Thoracic aorta (tissue), 2 donors: ENCODE measurements at regions not wholly inside any gene's neighbourhood (a gene's known extent, or its start where the extent isn't known, plus 50 kb on each side); places are given as distances from the start of the nearest gene placed in this dataset.

Experiments used
- ATAC-seq: fragments of 150-250 bp; one replicate; pipeline ENCODE4 v1.8.0; 2017; ENCODE audit warnings: low read depth; ENCODE audit not compliant: insufficient number of reproducible peaks, low FRiP score
- DNase-seq: peaks from one replicate; pipeline ENCODE4 v3.0.0-alpha.2; 2020; ENCODE audit warnings: low spot score
- H3K27ac ChIP-seq, 2 donors: fragments of 200-600 bp; sonication (generic); 1 replicate in 1 of 2; 2 replicates in 1 of 2; pipeline ENCODE4 v1.5.1; 2016; ENCODE audit warnings: mild to moderate bottlenecking in 2 of 2, moderate library complexity in 2 of 2
- H3K27me3 ChIP-seq: fragments of 200-600 bp; sonication (generic); replicated peaks from 2 replicates; pipeline ENCODE4 v1.6.0; 2016; ENCODE audit warnings: mild to moderate bottlenecking; ENCODE audit not compliant: insufficient read depth
- H3K36me3 ChIP-seq: fragments of 200-600 bp; sonication (generic); one replicate; pipeline ENCODE4 v1.5.1; 2016
- H3K4me1 ChIP-seq, 2 donors: fragments of 200-600 bp; sonication (generic); 1 replicate in 1 of 2; 2 replicates in 1 of 2; pipeline versions ENCODE4 v1.5.1 to v1.6.0; 2016; ENCODE audit warnings: low read depth in 2 of 2, mild to moderate bottlenecking in 1 of 2; ENCODE audit not compliant: control insufficient read depth in 1 of 2
- H3K4me3 ChIP-seq: fragments of 200-600 bp; sonication (generic); 2 replicates; pipeline ENCODE4 v1.5.1; 2016; ENCODE audit warnings: mild to moderate bottlenecking
- H3K9me3 ChIP-seq: fragments of 200-600 bp; sonication (generic); 2 replicates; pipeline ENCODE4 v1.5.1; 2016
- CTCF ChIP-seq: fragments of 200-600 bp; sonication (generic); IDR thresholded peaks from one replicate; pipeline ENCODE4 v1.5.1; 2019; ENCODE audit warnings: antibody characterized with exemption

GRCh38 chr6:104284872-104285271, 574.8 kb downstream of the HACE1 start:
- Histone ChIP-seq H3K27me3 (no peaks in the 10 kb centered on the region), H3K9me3 (no peaks in the 10 kb centered on the region), H3K36me3 (no peaks in the 10 kb centered on the region), H3K4me1 (peaks cover 3 to 7% of the 10 kb centered on the region in 2 donors), H3K4me3 (no peak overlapping the region), H3K27ac (no peak overlapping the region)
- no peak for DNase-seq
- no peak for ATAC-seq
- no peak for TF ChIP-seq CTCF

- Histone ChIP-seq H3K27me3 (no peaks in the 10 kb centered on the region), H3K4me1 (peaks cover 3 to 7% of the 10 kb centered on the region in 2 donors), H3K9me3 (no peaks in the 10 kb centered on the region), H3K27ac (no peak overlapping the region), H3K36me3 (no peaks in the 10 kb centered on the region), H3K4me3 (no peak overlapping the region)
- DNase-seq (no peak), ATAC-seq (no peak)
- no peak for TF ChIP-seq CTCF
Observed at GRCh38 chr6:104282581-104282980, 577.1 kb downstream of the HACE1 start.

- H3K27me3 ChIP-seq: no peaks in the 10 kb centered on the region
- H3K4me1 ChIP-seq: peaks cover 1 to 3% of the 10 kb centered on the region in 2 donors
- H3K36me3 ChIP-seq: no peaks in the 10 kb centered on the region
- H3K27ac ChIP-seq: no peak overlapping the region
- no peak overlapping the region for H3K4me3 ChIP-seq
- ATAC-seq (no peak), DNase-seq (no peak)
- TF ChIP-seq CTCF: no peak
- no peaks in the 10 kb centered on the region for H3K9me3 ChIP-seq
Observed at GRCh38 chr6:104281370-104281769, 578.3 kb downstream of the HACE1 start.

- no peak overlapping the region for H3K27ac ChIP-seq
- no peaks in the 10 kb centered on the region for H3K4me1 ChIP-seq
- no peak for ATAC-seq
- H3K27me3 ChIP-seq: no peaks in the 10 kb centered on the region
- no peaks in the 10 kb centered on the region for H3K9me3 ChIP-seq
- no peak overlapping the region for H3K4me3 ChIP-seq
- no peak for TF ChIP-seq CTCF
- no peak for DNase-seq
- H3K36me3 ChIP-seq: no peaks in the 10 kb centered on the region
Observed at GRCh38 chr6:104268389-104268788, 591.3 kb downstream of the HACE1 start.

GRCh38 chr6:104266922-104267321, 592.8 kb downstream of the HACE1 start:
- DNase-seq (no peak), ATAC-seq (no peak)
- Histone ChIP-seq H3K36me3 (no peaks in the 10 kb centered on the region), H3K27ac (no peak overlapping the region), H3K9me3 (no peaks in the 10 kb centered on the region), H3K4me3 (no peak overlapping the region), H3K27me3 (no peaks in the 10 kb centered on the region), H3K4me1 (no peaks in the 10 kb centered on the region)
- TF ChIP-seq CTCF: no peak
